K562 (cell line): ENCODE measurements at regions not wholly inside any gene's neighbourhood (a gene's known extent, or its start where the extent isn't known, plus 50 kb on each side); places are given as distances from the start of the nearest gene placed in this dataset.

Source experiments
- ATAC-seq: fragments of 200-7000 bp; cut with Tn5 transposase; 3 replicates; pipeline ENCODE4 v1.9.1; 2020; ENCODE audit warnings: moderate library complexity
- BruUV-seq: library from RNA; stranded (reverse); fragments of 400-500 nt; replicated peaks from 2 replicates; lab custom pipeline; 2021; lab: Mats Ljungman, UMichigan
- CTCF ChIA-PET: fragments of 300-600 bp; formaldehyde crosslinking; extraction: SDS; loops from one replicate; lab custom pipeline; 2021; ENCODE audit warnings: low intra/inter-chr PET ratio; lab: Yijun Ruan, JAX
- POLR2A ChIA-PET: fragments of 300-600, 350-650 bp; sonication (Branson Sonifier 250); formaldehyde crosslinking; extraction: SDS; loops from one replicate; lab custom pipeline; 2021; ENCODE audit warnings: antibody characterized with exemption, inconsistent platforms; lab: Yijun Ruan, JAX
- DNase-seq, 4 experiments: peaks; one replicate each; pipeline versions ENCODE4 v3.0.0 to v3.0.0-alpha.2; 2011 to 2018; ENCODE audit warnings: low spot score in 3 of 4, mixed read lengths in 3 of 4; ENCODE audit errors: extremely low read depth in 1 of 4
- FAIRE-seq: peaks from 2 replicates; lab custom pipeline; 2011; peaks lifted over from hg19 to GRCh38; lab: Jason Lieb, UNC
- H2AFZ ChIP-seq: 2 replicates; pipeline ENCODE4 v1.6.0; 2011; ENCODE audit warnings: low read depth, low read length, control low read depth, inconsistent platforms
- H3K27ac ChIP-seq: fragments of 200-600 bp; 3 replicates; pipeline ENCODE4 v1.8.0; 2011; ENCODE audit warnings: low read depth, mild to moderate bottlenecking, control low read depth, inconsistent platforms, low read length, moderate library complexity, mixed read lengths; ENCODE audit errors: extremely low read depth
- H3K27me3 ChIP-seq, 2 experiments: fragments of 300-600 bp in 1 of 2; 2 replicates in 1 of 2; 3 replicates in 1 of 2; pipeline versions ENCODE4 v1.6.0 to v1.8.0; 2011; ENCODE audit warnings: inconsistent platforms in 2 of 2, low read length in 2 of 2, mild to moderate bottlenecking in 1 of 2, mixed read lengths in 1 of 2, moderate library complexity in 1 of 2; ENCODE audit not compliant: control insufficient read depth in 2 of 2, insufficient read depth in 2 of 2
- H3K36me3 ChIP-seq: fragments of 300-600 bp; 3 replicates; pipeline ENCODE4 v1.8.0; 2011; ENCODE audit warnings: mild to moderate bottlenecking, low read length, inconsistent platforms; ENCODE audit not compliant: control insufficient read depth, insufficient read depth
- H3K4me1 ChIP-seq, 2 experiments: fragments of 200-600 bp in 1 of 2; replicated peaks in 1 of 2; 2 replicates in 1 of 2; 3 replicates in 1 of 2; pipeline versions ENCODE4 v1.5.1 to v1.8.0; 2011; ENCODE audit warnings: inconsistent platforms in 2 of 2, low read length in 2 of 2, mild to moderate bottlenecking in 1 of 2, mixed read lengths in 1 of 2, moderate library complexity in 1 of 2; ENCODE audit not compliant: control insufficient read depth in 2 of 2, insufficient read depth in 2 of 2
- H3K4me2 ChIP-seq: 2 replicates; pipeline ENCODE4 v1.6.1; 2011; ENCODE audit warnings: low read length, control low read depth, inconsistent platforms, mixed read lengths; ENCODE audit not compliant: insufficient read depth
- H3K4me3 ChIP-seq: fragments of 200-600 bp; sonication (generic), shearing (Covaris generic); 2 replicates; pipeline ENCODE4 v1.5.1; 2016; ENCODE audit warnings: control low read depth, inconsistent platforms
- H3K79me2 ChIP-seq: fragments of 200-600 bp; 3 replicates; pipeline ENCODE4 v1.8.0; 2011; ENCODE audit warnings: low read length, inconsistent platforms; ENCODE audit not compliant: control insufficient read depth, insufficient read depth
- H3K9ac ChIP-seq, 2 experiments: 2 replicates each; pipeline versions ENCODE4 v1.6.0 to v1.6.1; 2011; ENCODE audit warnings: low read depth in 2 of 2, low read length in 2 of 2, control low read depth in 1 of 2, inconsistent platforms in 1 of 2, mild to moderate bottlenecking in 1 of 2, mixed read lengths in 1 of 2; ENCODE audit not compliant: insufficient read depth in 1 of 2
- H3K9me1 ChIP-seq: one replicate; pipeline ENCODE4 v1.6.0; 2011; ENCODE audit warnings: inconsistent platforms, mild to moderate bottlenecking, low read length, moderate library complexity; ENCODE audit not compliant: control insufficient read depth, insufficient read depth
- H3K9me3 ChIP-seq: replicated peaks from 2 replicates; pipeline ENCODE4 v1.5.1; 2011; ENCODE audit warnings: low read depth, low read length, inconsistent platforms; ENCODE audit not compliant: control insufficient read depth, insufficient read depth
- H4K20me1 ChIP-seq: replicated peaks from 2 replicates; pipeline ENCODE4 v1.6.1; 2011; ENCODE audit warnings: low read length, inconsistent platforms, mixed read lengths; ENCODE audit not compliant: control insufficient read depth, insufficient read depth
- DMBX1 ChIP-seq: fragments of 250-450 bp; sonication (Bioruptor Pico); IDR thresholded peaks from 2 replicates; pipeline ENCODE4 v1.8.0; 2022; ENCODE audit warnings: inconsistent platforms, mild to moderate bottlenecking, moderate library complexity, borderline replicate concordance
- MLX ChIP-seq, 2 experiments: fragments of 450-650 bp in 1 of 2; sonication (generic) in 1 of 2; formaldehyde crosslinking; conservative IDR thresholded peaks; 2 replicates each; pipeline versions ENCODE4 v1.4.0 to v1.8.1; 2020 to 2022; ENCODE audit warnings: mild to moderate bottlenecking in 1 of 2, missing genetic modification reagents in 1 of 2
- MNT ChIP-seq, 2 experiments: fragments of 450-650 bp; conservative IDR thresholded peaks; 2 replicates each; pipeline ENCODE4 v1.6.1; 2017; ENCODE audit warnings: mild to moderate bottlenecking in 2 of 2, moderate library complexity in 2 of 2
- POLR2AphosphoS2 ChIP-seq: IDR thresholded peaks from 2 replicates; pipeline ENCODE4 v1.6.1; 2012; ENCODE audit warnings: low read length, improper control_type of control experiment
- SETDB1 ChIP-seq: IDR thresholded peaks from one replicate; pipeline ENCODE4 v1.6.1; 2012; ENCODE audit warnings: low read length, control low read depth, inconsistent platforms
- SIN3A ChIP-seq, 2 experiments: fragments of 150-350 bp in 1 of 2; IDR thresholded peaks; 2 replicates each; pipeline ENCODE4 v1.6.1; 2011 to 2016; ENCODE audit warnings: borderline replicate concordance in 2 of 2, low read depth in 2 of 2, low read length in 2 of 2, mild to moderate bottlenecking in 2 of 2, moderate library complexity in 2 of 2; ENCODE audit not compliant: control insufficient read depth in 1 of 2
- TAF7 ChIP-seq: fragments of 450-650 bp; IDR thresholded peaks from 2 replicates; pipeline ENCODE4 v1.6.1; 2016; ENCODE audit warnings: missing genetic modification characterization, missing compliant biosample characterization
- TAL1 ChIP-seq: fragments of 450-650 bp; IDR thresholded peaks from 2 replicates; pipeline ENCODE4 v1.6.1; 2016; ENCODE audit warnings: mild to moderate bottlenecking
- TFAM ChIP-seq: fragments of 250-450 bp; sonication (Bioruptor Pico); conservative IDR thresholded peaks from 2 replicates; pipeline ENCODE4 v1.5.0; 2021; ENCODE audit warnings: mild to moderate bottlenecking, moderate library complexity
- ZBTB40 ChIP-seq, 2 experiments: fragments of 450-650 bp in 1 of 2; sonication (generic) in 1 of 2; formaldehyde crosslinking in 1 of 2; IDR thresholded peaks; 2 replicates each; pipeline versions ENCODE4 v1.7.1 to v1.9.0; 2016 to 2022; ENCODE audit warnings: inconsistent platforms in 1 of 2, mild to moderate bottlenecking in 1 of 2, missing genetic modification reagents in 1 of 2
- WGBS: fragments of 100-300 bp; shearing (Covaris generic); methylation state at CpG from one replicate; pipeline ENCODE4 v1.1.6; 2016; ENCODE audit warnings: low coverage, mixed read lengths; ENCODE audit not compliant: insufficient coverage; ENCODE audit errors: missing lambda C conversion rate; 5-methylcytosine and 5-hydroxymethylcytosine counted together
- in situ Hi-C: fragments of 300-500 bp; cut with MboI; formaldehyde crosslinking; loops from 4 replicates; pipeline ENCODE4 v1.15.0; 2018; ENCODE audit warnings: inconsistent platforms, mixed read lengths
- intact Hi-C: fragments of 100-400 bp; cut with micrococcal nuclease; formaldehyde crosslinking; loops from 2 replicates; pipeline ENCODE4 v1.14.2; 2022

- no peak overlapping the region for H3K4me2 ChIP-seq
- no peaks in the 10 kb centered on the region for H3K79me2 ChIP-seq
- no peak overlapping the region for H3K9ac ChIP-seq
- WGBS, result 7% methylated on average over 2 of the region's 2 CpGs
- H3K4me1 ChIP-seq, result no peaks in the 10 kb centered on the region
- DNase-seq (no peak), FAIRE-seq (no peak), ATAC-seq (no peak)
- H3K4me3 ChIP-seq, result no peak overlapping the region
- H3K9me1 ChIP-seq, result no peaks in the 10 kb centered on the region
- H4K20me1 ChIP-seq, result no peaks in the 10 kb centered on the region
- H3K27ac ChIP-seq, result no peak overlapping the region
- POLR2A ChIA-PET, result no interaction called here
- intact Hi-C loops, result no loop called here
- CTCF ChIA-PET, result no interaction called here
- no peaks in the 10 kb centered on the region for H3K9me3 ChIP-seq
- no TSS peak for BruUV-seq
- no peaks in the 10 kb centered on the region for H3K36me3 ChIP-seq
- no peak overlapping the region for H2AFZ ChIP-seq
- no peaks in the 10 kb centered on the region for H3K27me3 ChIP-seq
- in situ Hi-C loops, result no loop called here
- TF ChIP-seq SETDB1, result no peak
- no peak for TF ChIP-seq SIN3A (IDR thresholded peaks at IDR 0.05; ENCODE audit: borderline replicate concordance in 2 of 2, control insufficient read depth in 1 of 2, low read depth in 2 of 2, low read length in 2 of 2)
- no peak for TF ChIP-seq MLX (CRISPR knock-in tag; conservative IDR thresholded peaks at IDR 0.05)
- no peak for TF ChIP-seq TAF7 (tag)
- no peak for TF ChIP-seq POLR2AphosphoS2
- no peak for TF ChIP-seq DMBX1
- no peak for TF ChIP-seq TAL1
- TF ChIP-seq MNT (conservative IDR thresholded peaks at IDR 0.05), result no peak
- no peak for TF ChIP-seq TFAM (CRISPR knock-in tag)
- TF ChIP-seq ZBTB40 (IDR thresholded peaks at IDR 0.05), result no peak
- no peak for TF ChIP-seq ZBTB40 (CRISPR knock-in tag; IDR thresholded peaks at IDR 0.05)
Measured at GRCh38 chr9:1598270-1598669, 416.9 kb upstream of the SMARCA2 start.
